SK-N-SH (cell line): ENCODE measurements at regions not wholly inside any gene's neighbourhood (a gene's known extent, or its start where the extent isn't known, plus 50 kb on each side); places are given as distances from the start of the nearest gene placed in this dataset.

ENCODE experiments used
- CTCF ChIP-seq: fragments of 200-600 bp; sonication (generic); IDR thresholded peaks from 2 replicates; pipeline ENCODE4 v1.6.1; 2017; ENCODE audit warnings: antibody characterized with exemption, mild to moderate bottlenecking, moderate library complexity
- GABPA ChIP-seq: IDR thresholded peaks from 2 replicates; pipeline ENCODE4 v1.4.0; 2012; ENCODE audit warnings: low read depth, mild to moderate bottlenecking
- JUND ChIP-seq: IDR thresholded peaks from 2 replicates; pipeline ENCODE4 v1.4.0; 2012
- NFIC ChIP-seq: IDR thresholded peaks from 2 replicates; pipeline ENCODE4 v1.4.0; 2012; ENCODE audit warnings: borderline replicate concordance
- PBX3 ChIP-seq: IDR thresholded peaks from 2 replicates; pipeline ENCODE4; 2012
- POLR2AphosphoS5 ChIP-seq: IDR thresholded peaks from 2 replicates; pipeline ENCODE4 v1.6.1; 2012; ENCODE audit warnings: low read depth, low read length
- TAF1 ChIP-seq: IDR thresholded peaks from 2 replicates; pipeline ENCODE4 v1.6.1; 2012; ENCODE audit warnings: low read depth, mild to moderate bottlenecking, low read length, moderate library complexity, borderline replicate concordance
- USF1 ChIP-seq: IDR thresholded peaks from 2 replicates; pipeline ENCODE4 v1.4.0; 2012; ENCODE audit warnings: low read depth, borderline replicate concordance

- TF ChIP-seq JUND (peak; percentile 61), CTCF (peak; percentile 20; the same call in 1 of the 2 replicates), GABPA (no peak), USF1 (no peak), PBX3 (peak; percentile 57; the same call in 1 of the 2 replicates), NFIC (peak; percentile 88), TAF1 (no peak), POLR2AphosphoS5 (no peak)
These were observed 630.1 kb upstream of the KCNMB2 start for GRCh38 chr3:177906126-177906511.
